ENCODE measurements at regions not wholly inside any gene's neighbourhood (a gene's known extent, or its start where the extent isn't known, plus 50 kb on each side); places are given as distances from the start of the nearest gene placed in this dataset.

- CTCF ChIA-PET: no interaction called here
- DNase-seq (ENCODE audit: extremely low spot score): no peak
- TF ChIP-seq ELF4 (IDR thresholded peaks at IDR 0.05): no peak
- POLR2A ChIA-PET: no interaction called here
Measured at GRCh38 chr21:27645285-27645684, 678.4 kb upstream of the ADAMTS5 start.

GRCh38 chr21:27643326-27643725 is 676.4 kb upstream of the ADAMTS5 start:
- no peak for DNase-seq (ENCODE audit: extremely low spot score)
- no peak for TF ChIP-seq FOXK2 (IDR thresholded peaks at IDR 0.05)
- TF ChIP-seq, protein P1, sequence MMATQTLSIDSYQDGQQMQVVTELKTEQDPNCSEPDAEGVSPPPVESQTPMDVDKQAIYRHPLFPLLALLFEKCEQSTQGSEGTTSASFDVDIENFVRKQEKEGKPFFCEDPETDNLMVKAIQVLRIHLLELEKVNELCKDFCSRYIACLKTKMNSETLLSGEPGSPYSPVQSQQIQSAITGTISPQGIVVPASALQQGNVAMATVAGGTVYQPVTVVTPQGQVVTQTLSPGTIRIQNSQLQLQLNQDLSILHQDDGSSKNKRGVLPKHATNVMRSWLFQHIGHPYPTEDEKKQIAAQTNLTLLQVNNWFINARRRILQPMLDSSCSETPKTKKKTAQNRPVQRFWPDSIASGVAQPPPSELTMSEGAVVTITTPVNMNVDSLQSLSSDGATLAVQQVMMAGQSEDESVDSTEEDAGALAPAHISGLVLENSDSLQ (IDR thresholded peaks at IDR 0.05): no peak
- no peak for TF ChIP-seq TARDBP (IDR thresholded peaks at IDR 0.05)
- no peak for TF ChIP-seq FOXM1 (IDR thresholded peaks at IDR 0.05; ENCODE audit: borderline replicate concordance)
- TF ChIP-seq CTBP1 (IDR thresholded peaks at IDR 0.05; ENCODE audit: borderline replicate concordance): no peak
- TF ChIP-seq BHLHE40 (IDR thresholded peaks at IDR 0.05; ENCODE audit: borderline replicate concordance): no peak
- no peak for TF ChIP-seq HDGF (IDR thresholded peaks at IDR 0.05; ENCODE audit: borderline replicate concordance)
- TF ChIP-seq LEF1 (IDR thresholded peaks at IDR 0.05; ENCODE audit: borderline replicate concordance): no peak
- TF ChIP-seq ARNT (IDR thresholded peaks at IDR 0.05): no peak
- no peak for TF ChIP-seq SP1 (IDR thresholded peaks at IDR 0.05)
- no peak for TF ChIP-seq SUZ12 (IDR thresholded peaks at IDR 0.05)
- TF ChIP-seq NFRKB (IDR thresholded peaks at IDR 0.05): no peak
- TF ChIP-seq ELF4 (IDR thresholded peaks at IDR 0.05): no peak
- TF ChIP-seq ZNF384 (IDR thresholded peaks at IDR 0.05): no peak
- TF ChIP-seq L3MBTL2 (conservative IDR thresholded peaks at IDR 0.05): no peak
- TF ChIP-seq FOXA1 (IDR thresholded peaks at IDR 0.05): no peak
- ChIA-PET POLR2A (no interaction called here), CTCF (no interaction called here)

GRCh38 chr21:27639286-27639685 is 672.4 kb upstream of the ADAMTS5 start:
- DNase-seq (ENCODE audit: extremely low spot score): no peak
- POLR2A ChIA-PET: no interaction called here
- TF ChIP-seq CTBP1 (IDR thresholded peaks at IDR 0.05; ENCODE audit: borderline replicate concordance): no peak
- TF ChIP-seq ZNF384 (IDR thresholded peaks at IDR 0.05): no peak
- TF ChIP-seq HDGF (IDR thresholded peaks at IDR 0.05; ENCODE audit: borderline replicate concordance): no peak
- no peak for TF ChIP-seq BHLHE40 (IDR thresholded peaks at IDR 0.05; ENCODE audit: borderline replicate concordance)
- no peak for TF ChIP-seq FOXA1 (IDR thresholded peaks at IDR 0.05)
- no peak for TF ChIP-seq FOXK2 (IDR thresholded peaks at IDR 0.05)
- no peak for TF ChIP-seq LEF1 (IDR thresholded peaks at IDR 0.05; ENCODE audit: borderline replicate concordance)
- TF ChIP-seq, protein P1 (IDR thresholded peaks at IDR 0.05): no peak
- TF ChIP-seq TARDBP (IDR thresholded peaks at IDR 0.05): no peak
- TF ChIP-seq ARNT (IDR thresholded peaks at IDR 0.05): no peak
- no peak for TF ChIP-seq NFRKB (IDR thresholded peaks at IDR 0.05)
- CTCF ChIA-PET: no interaction called here

- POLR2A ChIA-PET: no interaction called here
- CTCF ChIA-PET: no interaction called here
- TF ChIP-seq SP1 (IDR thresholded peaks at IDR 0.05) (no peak), ARNT (IDR thresholded peaks at IDR 0.05) (no peak), L3MBTL2 (conservative IDR thresholded peaks at IDR 0.05) (no peak), CTBP1 (IDR thresholded peaks at IDR 0.05; ENCODE audit: borderline replicate concordance) (no peak), FOXA1 (IDR thresholded peaks at IDR 0.05) (no peak), ELF4 (IDR thresholded peaks at IDR 0.05) (no peak), FOXM1 (IDR thresholded peaks at IDR 0.05; ENCODE audit: borderline replicate concordance) (no peak), BHLHE40 (IDR thresholded peaks at IDR 0.05; ENCODE audit: borderline replicate concordance) (no peak), NFRKB (IDR thresholded peaks at IDR 0.05) (no peak), HDGF (IDR thresholded peaks at IDR 0.05; ENCODE audit: borderline replicate concordance) (no peak), FOXK2 (IDR thresholded peaks at IDR 0.05) (no peak), TARDBP (IDR thresholded peaks at IDR 0.05) (no peak), ZNF384 (IDR thresholded peaks at IDR 0.05) (no peak), LEF1 (IDR thresholded peaks at IDR 0.05; ENCODE audit: borderline replicate concordance) (no peak), SUZ12 (IDR thresholded peaks at IDR 0.05) (no peak)
- TF ChIP-seq, protein P1 (IDR thresholded peaks at IDR 0.05): no peak
- no peak for DNase-seq (ENCODE audit: extremely low spot score)
Measured at GRCh38 chr21:27636656-27637055, 669.8 kb upstream of the ADAMTS5 start.

GRCh38 chr21:27633631-27634030 is 666.7 kb upstream of the ADAMTS5 start:
- no peak for DNase-seq (ENCODE audit: extremely low spot score)
- CTCF ChIA-PET: no interaction called here
- POLR2A ChIA-PET: no interaction called here
- no peak for TF ChIP-seq TARDBP (IDR thresholded peaks at IDR 0.05)
- TF ChIP-seq SUZ12 (IDR thresholded peaks at IDR 0.05): no peak
- no peak for TF ChIP-seq FOXK2 (IDR thresholded peaks at IDR 0.05)
- TF ChIP-seq ARNT (IDR thresholded peaks at IDR 0.05): no peak
- TF ChIP-seq, protein P1 (IDR thresholded peaks at IDR 0.05): no peak
- no peak for TF ChIP-seq NFRKB (IDR thresholded peaks at IDR 0.05)
- TF ChIP-seq FOXM1 (IDR thresholded peaks at IDR 0.05; ENCODE audit: borderline replicate concordance): no peak
- no peak for TF ChIP-seq HDGF (IDR thresholded peaks at IDR 0.05; ENCODE audit: borderline replicate concordance)
- no peak for TF ChIP-seq FOXA1 (IDR thresholded peaks at IDR 0.05)
- no peak for TF ChIP-seq L3MBTL2 (conservative IDR thresholded peaks at IDR 0.05)
- no peak for TF ChIP-seq ELF4 (IDR thresholded peaks at IDR 0.05)
- no peak for TF ChIP-seq LEF1 (IDR thresholded peaks at IDR 0.05; ENCODE audit: borderline replicate concordance)
- no peak for TF ChIP-seq ZNF384 (IDR thresholded peaks at IDR 0.05)
- no peak for TF ChIP-seq BHLHE40 (IDR thresholded peaks at IDR 0.05; ENCODE audit: borderline replicate concordance)
- TF ChIP-seq SP1 (IDR thresholded peaks at IDR 0.05): no peak
- no peak for TF ChIP-seq CTBP1 (IDR thresholded peaks at IDR 0.05; ENCODE audit: borderline replicate concordance)

- TF ChIP-seq TARDBP (IDR thresholded peaks at IDR 0.05) (no peak), NFRKB (IDR thresholded peaks at IDR 0.05) (no peak), HDGF (IDR thresholded peaks at IDR 0.05; ENCODE audit: borderline replicate concordance) (no peak), SUZ12 (IDR thresholded peaks at IDR 0.05) (no peak), SP1 (IDR thresholded peaks at IDR 0.05) (no peak), LEF1 (IDR thresholded peaks at IDR 0.05; ENCODE audit: borderline replicate concordance) (no peak), ELF4 (IDR thresholded peaks at IDR 0.05) (no peak), L3MBTL2 (conservative IDR thresholded peaks at IDR 0.05) (no peak), FOXK2 (IDR thresholded peaks at IDR 0.05) (no peak), FOXM1 (IDR thresholded peaks at IDR 0.05; ENCODE audit: borderline replicate concordance) (no peak), BHLHE40 (IDR thresholded peaks at IDR 0.05; ENCODE audit: borderline replicate concordance) (no peak), ARNT (IDR thresholded peaks at IDR 0.05) (no peak), CTBP1 (IDR thresholded peaks at IDR 0.05; ENCODE audit: borderline replicate concordance) (no peak), FOXA1 (IDR thresholded peaks at IDR 0.05) (no peak), ZNF384 (IDR thresholded peaks at IDR 0.05) (no peak)
- TF ChIP-seq, protein P1 (IDR thresholded peaks at IDR 0.05): no peak
- ChIA-PET POLR2A (no interaction called here), CTCF (no interaction called here)
- DNase-seq (ENCODE audit: extremely low spot score): no peak
Measured at GRCh38 chr21:27631471-27631870, 664.6 kb upstream of the ADAMTS5 start.

Measured in HEK293T (cell line).